ENCODE measurements at regions not wholly inside any gene's neighbourhood (a gene's known extent, or its start where the extent isn't known, plus 50 kb on each side); places are given as distances from the start of the nearest gene placed in this dataset.

GRCh38 chr12:11460343-11461023, 65.1 kb upstream of the PRB2 start:
- TF ChIP-seq CTCF (IDR thresholded peaks at IDR 0.05): no peak
- TF ChIP-seq POLR2A (IDR thresholded peaks at IDR 0.05): no peak
- no peak for TF ChIP-seq EP300 (IDR thresholded peaks at IDR 0.05)

Data from upper lobe of left lung (tissue), 4 donors.